HepG2 (cell line): ENCODE measurements at regions not wholly inside any gene's neighbourhood (a gene's known extent, or its start where the extent isn't known, plus 50 kb on each side); places are given as distances from the start of the nearest gene placed in this dataset.

ENCODE experiments used
- ATAC-seq: fragments of 200-7000 bp; cut with Tn5 transposase; 3 replicates; pipeline ENCODE4 v1.9.1; 2020; ENCODE audit warnings: mild to moderate bottlenecking, moderate library complexity
- BruUV-seq: library from RNA; stranded (reverse); fragments of 400-500 nt; replicated peaks from 2 replicates; lab custom pipeline; 2021; lab: Mats Ljungman, UMichigan
- CTCF ChIA-PET: fragments of 300-600 bp; formaldehyde crosslinking; extraction: SDS; loops from one replicate; lab custom pipeline; 2021; ENCODE audit warnings: low total read pairs, inconsistent platforms, low intra/inter-chr PET ratio; lab: Yijun Ruan, JAX
- POLR2A ChIA-PET: fragments of 350-600 bp; sonication (Branson Sonifier 250); formaldehyde crosslinking; loops from one replicate; lab custom pipeline; 2020; ENCODE audit warnings: antibody characterized with exemption, inconsistent platforms; lab: Yijun Ruan, JAX
- DNase-seq: peaks from one replicate; pipeline ENCODE4 v3.0.0-alpha.2; 2015; ENCODE audit warnings: low spot score
- FAIRE-seq: peaks from 3 replicates; lab custom pipeline; 2011; peaks lifted over from hg19 to GRCh38; lab: Jason Lieb, UNC
- H2AFZ ChIP-seq: one replicate; pipeline ENCODE4 v1.6.1; 2011; ENCODE audit warnings: low read length, inconsistent platforms
- H3K27ac ChIP-seq: fragments of 300-600 bp; 3 replicates; pipeline ENCODE4 v1.8.0; 2011; ENCODE audit warnings: mixed run types, mild to moderate bottlenecking, mixed read lengths, low read length, inconsistent platforms; ENCODE audit not compliant: insufficient read depth; ENCODE audit errors: extremely low read length
- H3K27me3 ChIP-seq, 2 experiments: fragments of 200-600 bp in 1 of 2; 2 replicates in 1 of 2; 3 replicates in 1 of 2; pipeline versions ENCODE4 v1.6.0 to v1.8.0; 2011; ENCODE audit warnings: low read length in 2 of 2, mild to moderate bottlenecking in 2 of 2, moderate library complexity in 2 of 2, inconsistent platforms in 1 of 2; ENCODE audit not compliant: insufficient read depth in 2 of 2, control insufficient read depth in 1 of 2
- H3K36me3 ChIP-seq, 2 experiments: fragments of 200-600 bp in 1 of 2; replicated peaks in 1 of 2; 2 replicates in 1 of 2; 3 replicates in 1 of 2; pipeline versions ENCODE4 v1.5.1 to v1.8.0; 2011; ENCODE audit warnings: low read length in 2 of 2, inconsistent platforms in 1 of 2; ENCODE audit not compliant: insufficient read depth in 2 of 2, control insufficient read depth in 1 of 2
- H3K4me1 ChIP-seq: 2 replicates; pipeline ENCODE4 v1.5.1; 2012; ENCODE audit warnings: low read length, inconsistent platforms; ENCODE audit not compliant: insufficient read depth
- H3K4me2 ChIP-seq: 2 replicates; pipeline ENCODE4 v1.6.0; 2011; ENCODE audit warnings: low read depth, low read length, inconsistent platforms
- H3K4me3 ChIP-seq, 3 experiments: fragments of 200-600 bp in 1 of 3; sonication (generic), shearing (Covaris generic) in 1 of 3; replicated peaks in 1 of 3; 2 replicates each; pipeline ENCODE4 v1.5.1; 2011 to 2016; ENCODE audit warnings: low read length in 3 of 3, inconsistent platforms in 2 of 3, low read depth in 2 of 3, mild to moderate bottlenecking in 2 of 3, control low read depth in 1 of 3, mixed read lengths in 1 of 3; ENCODE audit not compliant: insufficient read depth in 1 of 3
- H3K79me2 ChIP-seq: one replicate; pipeline ENCODE4 v1.6.1; 2011; ENCODE audit warnings: low read length, inconsistent platforms; ENCODE audit not compliant: insufficient read depth
- H3K9ac ChIP-seq: 2 replicates; pipeline ENCODE4 v1.6.0; 2011; ENCODE audit warnings: mild to moderate bottlenecking, low read depth, low read length, inconsistent platforms; ENCODE audit not compliant: insufficient read depth
- H3K9me3 ChIP-seq: 2 replicates; pipeline ENCODE4 v1.5.1; 2012; ENCODE audit warnings: mild to moderate bottlenecking, low read length
- H4K20me1 ChIP-seq: 2 replicates; pipeline ENCODE4 v1.6.0; 2011; ENCODE audit warnings: inconsistent platforms, mild to moderate bottlenecking, low read length, moderate library complexity; ENCODE audit not compliant: insufficient read depth
- CREB1 ChIP-seq, 2 experiments: fragments of 450-650 bp in 1 of 2; IDR thresholded peaks; 2 replicates each; pipeline ENCODE4 v1.6.1; 2016 to 2017; ENCODE audit warnings: control low read depth in 1 of 2, mild to moderate bottlenecking in 1 of 2, missing compliant biosample characterization in 1 of 2, missing genetic modification characterization in 1 of 2
- ETV5 ChIP-seq: IDR thresholded peaks from 2 replicates; pipeline ENCODE4 v1.6.1; 2018; ENCODE audit warnings: missing biosample characterization, missing genetic modification reagents, inconsistent platforms, borderline replicate concordance
- FOXA1 ChIP-seq, 2 experiments: fragments of 450-650 bp in 1 of 2; sonication (generic) in 1 of 2; formaldehyde crosslinking in 1 of 2; IDR thresholded peaks; 2 replicates each; pipeline versions ENCODE4 v1.4.0 to v1.6.1; 2016 to 2020; ENCODE audit warnings: missing genetic modification reagents in 1 of 2
- FOXK1 ChIP-seq: sonication (generic); formaldehyde crosslinking; IDR thresholded peaks from 2 replicates; pipeline ENCODE4 v1.4.0; 2020; ENCODE audit warnings: low read depth, missing genetic modification reagents, borderline replicate concordance
- GMEB2 ChIP-seq: IDR thresholded peaks from 2 replicates; pipeline ENCODE4 v1.6.1; 2016; ENCODE audit warnings: missing biosample characterization, missing genetic modification reagents, low read depth
- HMG20A ChIP-seq: IDR thresholded peaks from 2 replicates; pipeline ENCODE4 v1.6.1; 2016; ENCODE audit warnings: borderline replicate concordance
- HMGXB4 ChIP-seq, 2 experiments: sonication (generic) in 1 of 2; formaldehyde crosslinking in 1 of 2; IDR thresholded peaks; 2 replicates each; pipeline versions ENCODE4 v1.4.0 to v1.6.1; 2018 to 2020; ENCODE audit warnings: missing genetic modification reagents in 2 of 2, borderline replicate concordance in 1 of 2, low read depth in 1 of 2, mild to moderate bottlenecking in 1 of 2, missing biosample characterization in 1 of 2
- NFYB ChIP-seq: sonication (generic); formaldehyde crosslinking; IDR thresholded peaks from 2 replicates; pipeline ENCODE4 v1.4.0; 2020; ENCODE audit warnings: missing genetic modification reagents
- ONECUT2 ChIP-seq: sonication (generic); formaldehyde crosslinking; IDR thresholded peaks from 2 replicates; pipeline ENCODE4 v1.4.0; 2020; ENCODE audit warnings: missing genetic modification reagents
- PHF21A ChIP-seq: sonication (generic); formaldehyde crosslinking; IDR thresholded peaks from 2 replicates; pipeline ENCODE4 v1.5.0; 2020; ENCODE audit warnings: mild to moderate bottlenecking, missing genetic modification reagents
- PRDM4 ChIP-seq: sonication (generic); formaldehyde crosslinking; IDR thresholded peaks from 2 replicates; pipeline ENCODE4 v1.9.0; 2021; ENCODE audit warnings: missing genetic modification reagents, borderline replicate concordance
- RARA ChIP-seq: IDR thresholded peaks from 2 replicates; pipeline ENCODE4 v1.6.1; 2016; ENCODE audit warnings: missing genetic modification reagents, missing compliant biosample characterization
- RBM39 ChIP-seq: fragments of 200-400 bp; formaldehyde crosslinking; IDR thresholded peaks from one replicate; pipeline ENCODE4 v1.6.1; 2018; ENCODE audit warnings: antibody characterized with exemption, mild to moderate bottlenecking, low read depth, low read length; ENCODE audit not compliant: poor library complexity, severe bottlenecking
- THYN1 ChIP-seq: sonication (generic); formaldehyde crosslinking; IDR thresholded peaks from 2 replicates; pipeline ENCODE4 v1.8.1; 2023; ENCODE audit warnings: low read depth, mild to moderate bottlenecking, moderate library complexity, missing genetic modification reagents, borderline replicate concordance
- ZNF556 ChIP-seq: sonication (generic); formaldehyde crosslinking; IDR thresholded peaks from 2 replicates; pipeline ENCODE4 v1.4.0; 2020; ENCODE audit warnings: mild to moderate bottlenecking, missing genetic modification reagents, borderline replicate concordance
- ZNF563 ChIP-seq: sonication (generic); formaldehyde crosslinking; IDR thresholded peaks from 2 replicates; pipeline ENCODE4 v1.8.0; 2022; ENCODE audit warnings: mild to moderate bottlenecking, moderate library complexity, missing genetic modification reagents
- ZNF674 ChIP-seq: sonication (generic); formaldehyde crosslinking; IDR thresholded peaks from 2 replicates; pipeline ENCODE4 v1.5.0; 2020; ENCODE audit warnings: low read depth, mild to moderate bottlenecking, missing genetic modification reagents
- ZNF7 ChIP-seq: IDR thresholded peaks from 2 replicates; pipeline ENCODE4 v1.6.1; 2016; ENCODE audit warnings: missing biosample characterization, missing genetic modification reagents
- ZNF749 ChIP-seq: sonication (generic); formaldehyde crosslinking; IDR thresholded peaks from 2 replicates; pipeline ENCODE4 v1.8.0; 2022; ENCODE audit warnings: mild to moderate bottlenecking, missing genetic modification reagents, moderate library complexity, borderline replicate concordance
- WGBS: methylation state at CpG from one replicate; pipeline ENCODE4 v1.1.6; 2017; ENCODE audit warnings: low lambda C conversion rate; 5-methylcytosine and 5-hydroxymethylcytosine counted together
- in situ Hi-C: cut with HindIII; loops from 2 replicates; pipeline ENCODE4 v1.10.0; 2017; ENCODE audit warnings: low pct_unique_long_range_greater_than_20kb; ENCODE audit not compliant: extremely low pct_ligation_motif_present
- intact Hi-C: fragments of 100-400 bp; cut with micrococcal nuclease; formaldehyde crosslinking; loops from one replicate; pipeline ENCODE4 v1.10.0; 2022; ENCODE audit not compliant: unreplicated experiment

- no peaks in the 10 kb centered on the region for H3K9me3 ChIP-seq
- ChIA-PET CTCF (no interaction called here), POLR2A (no interaction called here)
- H3K9ac ChIP-seq, result no peak overlapping the region
- H3K27ac ChIP-seq, result no peak overlapping the region
- ATAC-seq, result no peak
- no peaks in the 10 kb centered on the region for H3K27me3 ChIP-seq
- H3K4me1 ChIP-seq, result peaks cover 53% of the 10 kb centered on the region
- no peak for DNase-seq
- no peaks in the 10 kb centered on the region for H4K20me1 ChIP-seq
- H3K4me2 ChIP-seq, result no peak overlapping the region
- in situ Hi-C loops (no loop called here), intact Hi-C loops (no loop called here)
- no peak overlapping the region for H2AFZ ChIP-seq
- WGBS, result 97% methylated on average over 8 of the region's 8 CpGs
- no peak for FAIRE-seq
- H3K79me2 ChIP-seq, result no peaks in the 10 kb centered on the region
- H3K4me3 ChIP-seq, result no peak overlapping the region
- H3K36me3 ChIP-seq, result no peaks in the 10 kb centered on the region
- no TSS peak for BruUV-seq
- no peak for TF ChIP-seq ZNF563
- no peak for TF ChIP-seq ZNF749 (CRISPR knock-in tag)
- no peak for TF ChIP-seq ETV5 (CRISPR knock-in tag)
- no peak for TF ChIP-seq PHF21A (CRISPR knock-in tag)
- TF ChIP-seq RBM39, result no peak
- no peak for TF ChIP-seq ZNF674 (CRISPR knock-in tag)
- TF ChIP-seq HMG20A (CRISPR knock-in tag), result no peak
- no peak for TF ChIP-seq CREB1 (IDR thresholded peaks at IDR 0.05)
- TF ChIP-seq CREB1 (CRISPR knock-in tag; IDR thresholded peaks at IDR 0.05), result no peak
- no peak for TF ChIP-seq ZNF7 (CRISPR knock-in tag)
- no peak for TF ChIP-seq NFYB (CRISPR knock-in tag)
- TF ChIP-seq THYN1 (CRISPR knock-in tag), result no peak
- TF ChIP-seq FOXA1 (IDR thresholded peaks at IDR 0.05), result no peak
- no peak for TF ChIP-seq FOXA1 (CRISPR knock-in tag; IDR thresholded peaks at IDR 0.05)
- TF ChIP-seq RARA (CRISPR knock-in tag), result no peak
- TF ChIP-seq FOXK1, result no peak
- no peak for TF ChIP-seq HMGXB4 (CRISPR knock-in tag; IDR thresholded peaks at IDR 0.05; ENCODE audit: borderline replicate concordance in 1 of 2, low read depth in 1 of 2)
- TF ChIP-seq ONECUT2 (CRISPR knock-in tag), result no peak
- TF ChIP-seq PRDM4, result no peak
- TF ChIP-seq GMEB2 (CRISPR knock-in tag), result no peak
- TF ChIP-seq ZNF556 (CRISPR knock-in tag), result no peak
These were observed 77.5 kb downstream of the BMP4 start for GRCh38 chr14:53879022-53879686.
